Gastrocnemius medialis (tissue), 4 donors: ENCODE measurements at regions not wholly inside any gene's neighbourhood (a gene's known extent, or its start where the extent isn't known, plus 50 kb on each side); places are given as distances from the start of the nearest gene placed in this dataset.

Experiments
- ATAC-seq, 2 donors: fragments of 150-250 bp; one replicate each; pipeline ENCODE4 v1.9.1; 2016
- DNase-seq, 2 donors: peaks; one replicate each; pipeline ENCODE4 v3.0.0-alpha.2; 2019
- H3K27ac ChIP-seq, 4 donors: fragments of 200-600 bp; sonication (generic); 1 replicate in 1 of 4; 2 replicates in 3 of 4; pipeline ENCODE4 v1.5.1; 2016 to 2018; ENCODE audit warnings: mild to moderate bottlenecking in 2 of 4, moderate library complexity in 1 of 4
- H3K27me3 ChIP-seq, 3 donors: fragments of 200-600 bp; sonication (generic) in 2 of 3; 1 replicate in 1 of 3; 2 replicates in 2 of 3; pipeline versions ENCODE4 v1.5.1 to v1.6.0; 2016 to 2019; ENCODE audit warnings: mild to moderate bottlenecking in 1 of 3, moderate library complexity in 1 of 3
- H3K36me3 ChIP-seq, 2 donors: fragments of 200-600 bp; sonication (generic) in 1 of 2; one replicate each; pipeline ENCODE4 v1.5.1; 2017 to 2018
- H3K4me1 ChIP-seq, 2 donors: fragments of 200-600 bp; sonication (generic) in 1 of 2; one replicate each; pipeline ENCODE4 v1.5.1; 2016 to 2017; ENCODE audit warnings: mild to moderate bottlenecking in 2 of 2
- H3K4me3 ChIP-seq, 4 donors: fragments of 200-600 bp; sonication (generic) in 3 of 4; 1 replicate in 1 of 4; 2 replicates in 3 of 4; pipeline ENCODE4 v1.5.1; 2016 to 2019; ENCODE audit warnings: mild to moderate bottlenecking in 2 of 4
- H3K9me3 ChIP-seq, 3 donors: fragments of 200-600 bp; sonication (generic) in 2 of 3; 1 replicate in 1 of 3; 2 replicates in 2 of 3; pipeline ENCODE4 v1.5.1; 2016 to 2019
- POLR2A ChIP-seq, 2 donors: fragments of 450-650 bp; IDR thresholded peaks; one replicate each; pipeline ENCODE4 v1.6.1; 2017; ENCODE audit warnings: antibody characterized with exemption in 2 of 2, mild to moderate bottlenecking in 2 of 2, moderate library complexity in 2 of 2
- in situ Hi-C, 4 donors: fragments of 200-750 bp; cut with MboI; loops; one replicate each; pipeline versions ENCODE4 v1.15.0 to v1.8.0; 2017; ENCODE audit warnings: low sequenced_read_pairs in 4 of 4
- intact Hi-C: fragments of 100-400 bp; cut with DNase I; formaldehyde crosslinking; loops from one replicate; pipeline ENCODE4 v1.15.1; 2023; ENCODE audit warnings: low total_unique reads
- TF ChIP-seq, protein P1 (sequence below), 5 experiments: fragments of 450-650 bp in 3 of 5; fragments of 200-600 bp in 2 of 5; sonication (generic) in 2 of 5; IDR thresholded peaks in 4 of 5; conservative IDR thresholded peaks in 1 of 5; 1 replicate in 4 of 5; 2 replicates in 1 of 5; pipeline ENCODE4 v1.5.1; 2016 to 2019; ENCODE audit warnings: antibody characterized with exemption in 5 of 5, mild to moderate bottlenecking in 3 of 5, moderate library complexity in 3 of 5

DNA sequence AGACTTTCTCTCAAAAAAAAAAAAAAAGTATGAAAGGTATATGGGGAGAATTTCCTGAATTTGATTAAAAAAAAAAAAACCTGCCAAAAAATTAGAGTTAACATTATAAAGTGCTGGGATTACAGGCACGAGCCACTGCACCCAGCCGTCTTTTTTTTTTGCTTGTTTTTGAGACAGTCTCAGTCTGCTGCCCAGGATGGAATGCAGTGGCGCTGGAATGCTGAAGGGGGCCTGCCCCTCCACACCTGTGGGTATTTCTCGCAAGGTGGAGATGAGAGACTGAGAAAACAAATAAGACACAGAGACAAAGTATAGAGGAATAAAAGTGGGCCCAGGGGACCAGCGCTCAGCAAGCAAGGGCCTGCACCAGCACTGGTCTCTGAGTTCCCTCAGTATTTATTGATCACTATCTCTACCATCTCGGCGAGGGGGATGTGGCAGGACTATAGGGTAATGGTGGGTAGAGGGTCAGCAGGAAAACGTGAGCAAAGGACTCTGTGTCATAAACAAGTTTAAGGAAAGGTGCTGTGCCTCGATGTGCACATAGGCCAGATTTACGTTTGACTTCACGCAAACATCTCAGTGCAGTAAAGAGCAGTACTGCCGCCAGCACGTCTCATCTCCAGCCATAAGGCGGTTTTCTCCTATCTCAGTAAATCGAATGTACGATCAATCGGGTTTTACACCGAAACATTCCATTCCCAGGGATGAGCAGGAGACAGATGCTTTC lies 117.2 kb downstream of the GOSR1 start:
- no peaks in the 10 kb centered on the region for H3K27me3 ChIP-seq
- H3K9me3 ChIP-seq, result no peaks in the 10 kb centered on the region
- DNase-seq (no peak), ATAC-seq (no peak)
- no peaks in the 10 kb centered on the region for H3K4me1 ChIP-seq
- in situ Hi-C loops (no loop called here), intact Hi-C loops (no loop called here)
- TF ChIP-seq, protein P1, sequence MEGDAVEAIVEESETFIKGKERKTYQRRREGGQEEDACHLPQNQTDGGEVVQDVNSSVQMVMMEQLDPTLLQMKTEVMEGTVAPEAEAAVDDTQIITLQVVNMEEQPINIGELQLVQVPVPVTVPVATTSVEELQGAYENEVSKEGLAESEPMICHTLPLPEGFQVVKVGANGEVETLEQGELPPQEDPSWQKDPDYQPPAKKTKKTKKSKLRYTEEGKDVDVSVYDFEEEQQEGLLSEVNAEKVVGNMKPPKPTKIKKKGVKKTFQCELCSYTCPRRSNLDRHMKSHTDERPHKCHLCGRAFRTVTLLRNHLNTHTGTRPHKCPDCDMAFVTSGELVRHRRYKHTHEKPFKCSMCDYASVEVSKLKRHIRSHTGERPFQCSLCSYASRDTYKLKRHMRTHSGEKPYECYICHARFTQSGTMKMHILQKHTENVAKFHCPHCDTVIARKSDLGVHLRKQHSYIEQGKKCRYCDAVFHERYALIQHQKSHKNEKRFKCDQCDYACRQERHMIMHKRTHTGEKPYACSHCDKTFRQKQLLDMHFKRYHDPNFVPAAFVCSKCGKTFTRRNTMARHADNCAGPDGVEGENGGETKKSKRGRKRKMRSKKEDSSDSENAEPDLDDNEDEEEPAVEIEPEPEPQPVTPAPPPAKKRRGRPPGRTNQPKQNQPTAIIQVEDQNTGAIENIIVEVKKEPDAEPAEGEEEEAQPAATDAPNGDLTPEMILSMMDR (IDR thresholded peaks at IDR 0.05 in 4 of 5, conservative IDR thresholded peaks at IDR 0.05 in 1 of 5), result no peak
- no peak for TF ChIP-seq POLR2A (IDR thresholded peaks at IDR 0.05)
- no peaks in the 10 kb centered on the region for H3K36me3 ChIP-seq
- H3K4me3 ChIP-seq, result no peak overlapping the region
- H3K27ac ChIP-seq, result no peak overlapping the region

DNA sequence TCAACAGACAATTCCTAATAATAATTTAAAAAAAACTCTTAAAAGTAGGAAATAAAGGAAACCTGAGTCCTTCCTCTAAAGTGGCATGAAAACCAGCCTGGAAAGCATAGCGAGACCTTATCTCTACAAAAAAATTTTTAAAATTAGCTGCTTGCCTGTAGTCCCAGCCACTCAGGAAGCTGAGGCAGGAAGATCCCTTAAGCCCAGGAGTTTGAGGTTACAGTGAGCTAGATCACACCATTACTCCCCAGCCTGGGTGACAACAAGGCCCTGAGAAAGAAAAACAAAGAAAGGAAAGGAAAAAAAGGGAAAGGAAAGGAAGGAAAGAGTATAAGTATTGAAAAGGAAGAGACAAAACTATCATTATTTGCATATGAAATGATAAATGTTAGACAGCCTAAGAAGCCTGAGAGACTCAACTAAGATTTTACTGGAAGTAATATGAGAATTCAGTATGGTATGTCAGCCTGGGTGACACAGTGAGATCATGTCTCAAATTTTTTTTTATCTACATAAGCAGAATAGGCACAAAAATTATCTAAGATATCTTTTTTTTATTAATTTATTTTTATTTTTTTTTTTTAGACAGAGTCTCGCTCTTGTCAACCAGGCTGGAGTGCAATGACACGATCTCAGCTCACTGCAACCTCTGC lies 113.0 kb downstream of the GOSR1 start:
- no peaks in the 10 kb centered on the region for H3K27me3 ChIP-seq
- no peaks in the 10 kb centered on the region for H3K9me3 ChIP-seq
- H3K4me1 ChIP-seq, result no peaks in the 10 kb centered on the region
- in situ Hi-C loops, result no loop called here
- DNase-seq (no peak), ATAC-seq (no peak)
- intact Hi-C loops, result no loop called here
- TF ChIP-seq, protein P1 (IDR thresholded peaks at IDR 0.05 in 4 of 5, conservative IDR thresholded peaks at IDR 0.05 in 1 of 5), result no peak
- TF ChIP-seq POLR2A (IDR thresholded peaks at IDR 0.05), result no peak
- no peak overlapping the region for H3K4me3 ChIP-seq
- no peaks in the 10 kb centered on the region for H3K36me3 ChIP-seq
- no peak overlapping the region for H3K27ac ChIP-seq

DNA sequence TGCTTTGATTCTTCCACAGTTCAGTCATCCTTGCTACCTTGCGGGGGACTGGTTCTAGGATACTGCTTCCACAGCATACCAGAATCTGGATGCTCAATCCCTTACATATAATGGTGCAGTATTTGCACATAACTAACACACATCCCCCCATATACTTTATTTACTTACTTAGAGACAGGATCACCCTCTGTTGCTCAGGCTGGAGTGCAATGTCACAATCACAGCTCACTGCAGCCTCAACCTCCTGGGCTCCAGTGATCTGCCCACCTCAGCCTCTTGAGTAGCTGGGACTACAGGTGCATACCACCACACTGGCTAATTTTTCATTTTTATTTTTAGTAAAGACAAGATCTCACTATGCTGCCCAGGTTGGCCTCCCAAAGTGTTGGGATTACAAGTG lies 112.2 kb downstream of the GOSR1 start:
- H3K4me1 ChIP-seq, result no peaks in the 10 kb centered on the region
- H3K36me3 ChIP-seq, result no peaks in the 10 kb centered on the region
- H3K27ac ChIP-seq, result no peak overlapping the region
- intact Hi-C loops, result no loop called here
- TF ChIP-seq, protein P1 (IDR thresholded peaks at IDR 0.05 in 4 of 5, conservative IDR thresholded peaks at IDR 0.05 in 1 of 5), result no peak
- no peak for TF ChIP-seq POLR2A (IDR thresholded peaks at IDR 0.05)
- H3K4me3 ChIP-seq, result no peak overlapping the region
- no peaks in the 10 kb centered on the region for H3K9me3 ChIP-seq
- ATAC-seq, result no peak
- no peak for DNase-seq
- in situ Hi-C loops, result no loop called here
- H3K27me3 ChIP-seq, result no peaks in the 10 kb centered on the region

DNA sequence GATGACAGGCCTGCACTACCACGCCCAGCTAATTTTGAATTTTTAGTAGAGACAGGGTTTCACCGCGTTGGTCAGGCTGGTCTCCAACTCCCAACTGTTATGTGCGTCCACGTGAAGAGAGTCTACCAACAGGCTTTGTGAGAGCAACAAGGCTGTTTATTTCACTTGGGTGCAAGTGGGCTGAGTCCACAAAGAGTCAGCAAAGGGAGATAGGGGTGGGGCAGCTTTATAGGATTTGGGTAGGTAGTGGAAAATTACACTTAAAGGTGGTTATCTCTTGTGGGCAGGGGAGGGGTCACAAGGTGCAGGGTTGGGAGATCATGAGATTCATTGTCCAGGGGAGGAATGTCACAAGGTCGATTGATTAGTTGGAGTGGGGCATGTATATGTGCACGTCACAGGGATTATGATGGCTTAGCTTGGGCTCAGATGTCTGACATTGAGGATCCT lies 111.6 kb downstream of the GOSR1 start:
- ATAC-seq, result no peak
- no peaks in the 10 kb centered on the region for H3K9me3 ChIP-seq

More for the DNA sequence above, 111.6 kb downstream of the GOSR1 start:
- in situ Hi-C loops (no loop called here), intact Hi-C loops (no loop called here)
- DNase-seq, result no peak
- no peak overlapping the region for H3K27ac ChIP-seq
- TF ChIP-seq, protein P1 (IDR thresholded peaks at IDR 0.05 in 4 of 5, conservative IDR thresholded peaks at IDR 0.05 in 1 of 5), result no peak
- no peak for TF ChIP-seq POLR2A (IDR thresholded peaks at IDR 0.05)
- no peaks in the 10 kb centered on the region for H3K27me3 ChIP-seq
- no peaks in the 10 kb centered on the region for H3K4me1 ChIP-seq
- H3K4me3 ChIP-seq, result no peak overlapping the region
- H3K36me3 ChIP-seq, result no peaks in the 10 kb centered on the region
